Osteocyte (in vitro differentiated cells): ENCODE measurements at regions not wholly inside any gene's neighbourhood (a gene's known extent, or its start where the extent isn't known, plus 50 kb on each side); places are given as distances from the start of the nearest gene placed in this dataset.

ENCODE experiments used
- DNase-seq: peaks from one replicate; pipeline ENCODE4 v3.0.0; 2021; ENCODE audit warnings: mixed read lengths; ENCODE audit not compliant: unreplicated experiment; ENCODE audit errors: extremely low spot score
- H3K27ac Mint-ChIP-seq: one replicate; pipeline ENCODE4 v1.8.0; 2021; ENCODE audit warnings: mild to moderate bottlenecking, mixed read lengths; ENCODE audit not compliant: unreplicated experiment
- H3K27me3 Mint-ChIP-seq: one replicate; pipeline ENCODE4 v1.8.0; 2021; ENCODE audit warnings: mixed read lengths; ENCODE audit not compliant: unreplicated experiment
- H3K36me3 Mint-ChIP-seq: one replicate; pipeline ENCODE4 v1.8.0; 2021; ENCODE audit warnings: mixed read lengths; ENCODE audit not compliant: unreplicated experiment
- H3K4me1 Mint-ChIP-seq: one replicate; pipeline ENCODE4 v1.8.0; 2021; ENCODE audit warnings: mixed read lengths; ENCODE audit not compliant: unreplicated experiment
- H3K4me3 Mint-ChIP-seq: one replicate; pipeline ENCODE4 v1.8.0; 2021; ENCODE audit warnings: mild to moderate bottlenecking, moderate library complexity, mixed read lengths; ENCODE audit not compliant: unreplicated experiment
- H3K9me3 Mint-ChIP-seq: one replicate; pipeline ENCODE4 v1.8.0; 2021; ENCODE audit warnings: mixed read lengths; ENCODE audit not compliant: unreplicated experiment
- TF ChIP-seq, protein P1 (sequence below): fragments of 200-600 bp; sonication (generic); IDR thresholded peaks from 2 replicates; pipeline ENCODE4 v1.5.0; 2021; ENCODE audit warnings: antibody characterized with exemption, mild to moderate bottlenecking, moderate library complexity

DNA sequence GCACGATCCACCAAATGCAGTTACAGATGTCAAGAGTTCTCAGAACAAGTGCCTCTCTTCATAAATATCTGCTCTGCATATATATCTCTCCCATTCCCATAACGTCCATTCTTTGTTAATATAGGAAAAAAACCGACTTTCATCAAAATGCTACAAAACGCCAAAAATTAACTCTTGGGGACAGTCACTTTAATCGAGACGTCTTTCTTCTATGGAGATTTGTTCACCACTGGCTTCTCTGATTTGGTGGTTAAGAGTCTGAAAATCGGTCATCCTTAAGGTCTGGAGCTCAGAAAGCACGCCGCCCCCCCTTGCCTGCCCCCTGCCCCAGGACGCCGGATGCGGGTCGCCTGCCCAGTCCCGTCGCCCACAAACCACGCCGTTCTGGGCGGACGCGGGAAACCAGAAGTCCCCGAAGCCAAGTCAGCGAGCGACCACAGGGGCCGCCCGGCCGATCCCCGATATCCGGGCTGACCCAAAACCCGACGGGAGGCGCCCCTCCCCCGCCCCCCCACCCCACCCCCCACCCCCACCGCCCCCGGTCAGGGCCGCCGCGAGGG lies 252.7 kb downstream of the TJP1 start:
- TF ChIP-seq, protein P1, sequence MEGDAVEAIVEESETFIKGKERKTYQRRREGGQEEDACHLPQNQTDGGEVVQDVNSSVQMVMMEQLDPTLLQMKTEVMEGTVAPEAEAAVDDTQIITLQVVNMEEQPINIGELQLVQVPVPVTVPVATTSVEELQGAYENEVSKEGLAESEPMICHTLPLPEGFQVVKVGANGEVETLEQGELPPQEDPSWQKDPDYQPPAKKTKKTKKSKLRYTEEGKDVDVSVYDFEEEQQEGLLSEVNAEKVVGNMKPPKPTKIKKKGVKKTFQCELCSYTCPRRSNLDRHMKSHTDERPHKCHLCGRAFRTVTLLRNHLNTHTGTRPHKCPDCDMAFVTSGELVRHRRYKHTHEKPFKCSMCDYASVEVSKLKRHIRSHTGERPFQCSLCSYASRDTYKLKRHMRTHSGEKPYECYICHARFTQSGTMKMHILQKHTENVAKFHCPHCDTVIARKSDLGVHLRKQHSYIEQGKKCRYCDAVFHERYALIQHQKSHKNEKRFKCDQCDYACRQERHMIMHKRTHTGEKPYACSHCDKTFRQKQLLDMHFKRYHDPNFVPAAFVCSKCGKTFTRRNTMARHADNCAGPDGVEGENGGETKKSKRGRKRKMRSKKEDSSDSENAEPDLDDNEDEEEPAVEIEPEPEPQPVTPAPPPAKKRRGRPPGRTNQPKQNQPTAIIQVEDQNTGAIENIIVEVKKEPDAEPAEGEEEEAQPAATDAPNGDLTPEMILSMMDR: no peak
- H3K27me3 Mint-ChIP-seq: peaks cover 70% of the 10 kb centered on the region
- DNase-seq: no peak
- peaks cover 5% of the 10 kb centered on the region for H3K36me3 Mint-ChIP-seq
- H3K27ac Mint-ChIP-seq: no peak overlapping the region
- peaks cover 11% of the 10 kb centered on the region for H3K4me1 Mint-ChIP-seq
- no peaks in the 10 kb centered on the region for H3K9me3 Mint-ChIP-seq
- H3K4me3 Mint-ChIP-seq: peak overlapping the region; percentile 66

DNA sequence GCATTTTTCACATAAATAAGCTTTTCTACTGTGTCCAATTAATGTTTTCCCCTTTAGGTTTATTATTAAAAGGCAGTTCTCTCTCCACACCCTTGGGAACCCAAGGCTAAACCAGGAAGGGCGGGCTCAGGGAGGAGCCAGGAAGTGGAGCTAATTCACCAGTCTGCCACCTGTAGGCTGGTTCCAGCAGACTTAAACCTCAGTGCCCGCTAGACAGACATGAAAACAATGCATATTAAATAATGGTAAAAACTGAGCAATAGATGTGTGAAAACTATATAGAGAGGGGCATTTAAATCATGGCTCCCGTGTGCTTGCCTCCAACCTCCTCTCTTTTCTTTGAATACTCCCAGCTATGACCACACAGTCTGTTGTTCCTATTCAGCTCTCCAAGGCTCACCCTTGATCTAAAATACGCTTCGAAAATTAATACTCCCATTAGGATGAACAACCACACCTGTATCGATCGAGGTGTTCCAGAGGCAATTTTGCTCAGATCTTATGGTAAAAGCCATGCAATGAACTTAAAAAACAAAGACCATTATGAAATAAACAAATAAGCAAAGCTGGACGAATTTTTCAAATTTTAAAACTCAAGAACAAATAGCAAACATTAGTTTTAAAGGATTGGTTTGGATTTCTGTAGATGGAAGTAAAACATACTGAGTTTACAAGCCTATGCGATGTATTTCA lies 253.3 kb downstream of the TJP1 start:
- H3K27me3 Mint-ChIP-seq: peaks cover 69% of the 10 kb centered on the region
- no peaks in the 10 kb centered on the region for H3K9me3 Mint-ChIP-seq
- TF ChIP-seq, protein P1: peak; percentile 50
- H3K36me3 Mint-ChIP-seq: peaks cover 5% of the 10 kb centered on the region
- H3K4me3 Mint-ChIP-seq: peak overlapping the region; percentile 66
- peaks cover 11% of the 10 kb centered on the region for H3K4me1 Mint-ChIP-seq
- no peak overlapping the region for H3K27ac Mint-ChIP-seq
- DNase-seq: no peak

DNA sequence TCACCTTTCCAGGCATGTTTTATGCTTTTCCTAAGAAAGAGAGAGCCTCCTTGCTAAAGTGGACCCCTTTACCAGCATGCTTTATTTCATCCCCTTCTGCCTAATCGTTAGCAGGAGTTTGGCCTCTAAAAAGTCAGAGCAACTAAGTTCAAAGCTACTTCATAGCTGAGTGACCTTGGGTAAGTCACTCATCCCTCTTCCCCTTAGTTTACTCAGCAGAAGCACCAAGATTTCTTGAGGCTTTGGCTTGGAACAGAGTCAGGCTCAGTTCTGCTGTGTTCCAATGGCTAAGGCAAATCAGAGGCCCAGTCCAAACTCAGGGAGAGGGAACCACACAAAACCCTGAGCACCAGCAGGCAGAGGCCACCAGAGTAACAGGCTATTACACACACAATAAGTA lies 254.9 kb downstream of the TJP1 start:
- TF ChIP-seq, protein P1: no peak
- Mint-ChIP-seq H3K4me1 (peaks cover 11% of the 10 kb centered on the region), H3K4me3 (no peak overlapping the region), H3K9me3 (no peaks in the 10 kb centered on the region), H3K27me3 (peaks cover 57% of the 10 kb centered on the region), H3K36me3 (peaks cover 2% of the 10 kb centered on the region), H3K27ac (no peak overlapping the region)
- no peak for DNase-seq

DNA sequence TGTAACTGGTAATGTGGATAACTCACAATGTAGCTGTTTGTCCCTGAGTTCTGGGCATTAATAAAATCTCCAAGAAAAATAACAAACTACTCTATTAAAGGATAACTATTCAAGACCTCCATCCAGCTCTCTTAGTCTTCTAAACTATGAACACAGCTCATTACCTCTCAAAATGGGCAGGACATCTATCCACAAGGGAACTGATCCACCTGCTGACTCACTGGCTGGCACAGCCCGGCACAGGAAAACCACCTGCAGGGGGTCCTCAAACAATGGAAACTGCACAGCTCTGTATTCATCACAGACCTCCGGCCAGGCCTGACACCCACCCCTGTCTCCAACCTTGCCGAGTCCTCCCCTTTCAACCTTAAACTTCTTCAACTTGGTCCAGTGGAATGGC lies 255.4 kb downstream of the TJP1 start:
- no peak overlapping the region for H3K27ac Mint-ChIP-seq
- no peaks in the 10 kb centered on the region for H3K9me3 Mint-ChIP-seq
- H3K36me3 Mint-ChIP-seq: peaks cover 2% of the 10 kb centered on the region
- H3K4me3 Mint-ChIP-seq: no peak overlapping the region
- peaks cover 57% of the 10 kb centered on the region for H3K27me3 Mint-ChIP-seq
- DNase-seq: no peak
- H3K4me1 Mint-ChIP-seq: peaks cover 11% of the 10 kb centered on the region
- TF ChIP-seq, protein P1: no peak

DNA sequence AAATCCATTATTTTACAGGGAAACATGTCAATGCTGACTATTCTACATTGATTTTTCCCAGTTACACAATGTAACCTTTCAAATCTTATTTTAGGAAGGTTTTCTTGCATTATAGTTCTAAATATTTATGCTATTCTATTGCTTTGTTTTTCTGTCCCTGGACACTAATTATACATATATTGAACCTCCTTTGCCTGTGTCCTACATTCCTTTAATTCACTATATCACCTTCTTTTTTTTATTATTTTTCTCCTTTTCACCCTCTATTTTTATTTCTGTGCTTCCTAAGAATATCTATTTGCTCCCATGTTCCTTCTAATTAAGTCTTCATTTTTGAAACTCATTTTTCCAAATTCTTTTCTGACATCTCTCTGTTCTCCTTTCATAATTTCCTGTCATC lies 259.2 kb downstream of the TJP1 start:
- no peaks in the 10 kb centered on the region for H3K9me3 Mint-ChIP-seq
- no peak for DNase-seq
- H3K4me3 Mint-ChIP-seq: no peak overlapping the region
- H3K4me1 Mint-ChIP-seq: peaks cover 3% of the 10 kb centered on the region
- TF ChIP-seq, protein P1: no peak
- H3K27ac Mint-ChIP-seq: no peak overlapping the region
- peaks cover 43% of the 10 kb centered on the region for H3K27me3 Mint-ChIP-seq
- H3K36me3 Mint-ChIP-seq: peaks cover 2% of the 10 kb centered on the region
